ENCODE measurements at regions not wholly inside any gene's neighbourhood (a gene's known extent, or its start where the extent isn't known, plus 50 kb on each side); places are given as distances from the start of the nearest gene placed in this dataset.
"Not testable (repeated sequence)": the region's sequence is repeated elsewhere in the genome, so short reads cannot be mapped to it uniquely, and the experiment has no call there.

DNA sequence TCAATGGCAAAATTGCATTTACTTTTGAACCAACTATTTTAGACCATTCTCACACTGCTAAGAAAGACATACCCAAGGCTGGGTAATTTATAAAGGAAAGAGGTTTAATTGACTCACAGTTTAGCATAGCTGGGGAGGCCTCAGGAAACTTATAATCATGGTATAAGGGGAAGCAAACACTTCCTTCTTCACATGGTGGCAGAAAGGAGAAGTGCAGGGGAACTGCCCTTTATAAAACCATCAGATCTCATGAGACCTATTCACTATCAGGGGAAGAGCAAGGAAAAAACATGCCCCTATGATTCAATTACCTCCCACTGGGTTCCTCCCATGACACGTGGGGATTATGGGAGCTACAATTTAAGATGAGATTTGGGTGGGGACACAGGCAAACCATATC is 181.5 kb downstream of the MZT1 start:
- TF ChIP-seq, protein P1, sequence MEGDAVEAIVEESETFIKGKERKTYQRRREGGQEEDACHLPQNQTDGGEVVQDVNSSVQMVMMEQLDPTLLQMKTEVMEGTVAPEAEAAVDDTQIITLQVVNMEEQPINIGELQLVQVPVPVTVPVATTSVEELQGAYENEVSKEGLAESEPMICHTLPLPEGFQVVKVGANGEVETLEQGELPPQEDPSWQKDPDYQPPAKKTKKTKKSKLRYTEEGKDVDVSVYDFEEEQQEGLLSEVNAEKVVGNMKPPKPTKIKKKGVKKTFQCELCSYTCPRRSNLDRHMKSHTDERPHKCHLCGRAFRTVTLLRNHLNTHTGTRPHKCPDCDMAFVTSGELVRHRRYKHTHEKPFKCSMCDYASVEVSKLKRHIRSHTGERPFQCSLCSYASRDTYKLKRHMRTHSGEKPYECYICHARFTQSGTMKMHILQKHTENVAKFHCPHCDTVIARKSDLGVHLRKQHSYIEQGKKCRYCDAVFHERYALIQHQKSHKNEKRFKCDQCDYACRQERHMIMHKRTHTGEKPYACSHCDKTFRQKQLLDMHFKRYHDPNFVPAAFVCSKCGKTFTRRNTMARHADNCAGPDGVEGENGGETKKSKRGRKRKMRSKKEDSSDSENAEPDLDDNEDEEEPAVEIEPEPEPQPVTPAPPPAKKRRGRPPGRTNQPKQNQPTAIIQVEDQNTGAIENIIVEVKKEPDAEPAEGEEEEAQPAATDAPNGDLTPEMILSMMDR (IDR thresholded peaks at IDR 0.05; ENCODE audit: insufficient read depth, low read length), result not testable (repeated sequence)
- not testable (repeated sequence) for TF ChIP-seq POLR2AphosphoS5 (IDR thresholded peaks at IDR 0.05; ENCODE audit: low read depth)
